HEK293 (cell line): ENCODE measurements at regions not wholly inside any gene's neighbourhood (a gene's known extent, or its start where the extent isn't known, plus 50 kb on each side); places are given as distances from the start of the nearest gene placed in this dataset.

Source experiments
- CTCF ChIA-PET: fragments of 350-600 bp; formaldehyde crosslinking; extraction: SDS; loops from one replicate; lab custom pipeline; 2021; ENCODE audit warnings: antibody characterized with exemption; lab: Yijun Ruan, JAX
- POLR2A ChIA-PET: fragments of 300-600 bp; formaldehyde crosslinking; extraction: SDS; loops from one replicate; lab custom pipeline; 2020; ENCODE audit warnings: antibody characterized with exemption, inconsistent platforms; lab: Yijun Ruan, JAX
- H3K27ac ChIP-seq: fragments of 200-500 bp; sonication (Bioruptor generic); 2 replicates; pipeline ENCODE4 v1.5.1; 2014; ENCODE audit warnings: low read depth, low read length, control low read depth, inconsistent platforms; ENCODE audit errors: extremely low read depth
- H3K36me3 ChIP-seq, 2 experiments: fragments of 200-500 bp in 1 of 2; sonication (Bioruptor generic) in 1 of 2; 1 replicate in 1 of 2; 2 replicates in 1 of 2; pipeline ENCODE4 v1.5.1; 2014 to 2017; ENCODE audit warnings: inconsistent platforms in 2 of 2, low read length in 2 of 2; ENCODE audit not compliant: control insufficient read depth in 2 of 2, insufficient read depth in 1 of 2
- H3K4me1 ChIP-seq: fragments of 200-500 bp; sonication (Bioruptor generic); 2 replicates; pipeline ENCODE4 v1.5.1; 2014; ENCODE audit warnings: mild to moderate bottlenecking, low read length, inconsistent platforms; ENCODE audit not compliant: control insufficient read depth, insufficient read depth
- H3K4me3 ChIP-seq: 2 replicates; pipeline ENCODE4 v1.5.1; 2011; ENCODE audit warnings: low read depth, mild to moderate bottlenecking, control low read depth, low read length, moderate library complexity
- H3K9me3 ChIP-seq: fragments of 200-500 bp; sonication (Bioruptor generic); 2 replicates; pipeline ENCODE4 v1.5.1; 2014; ENCODE audit warnings: low read depth, low read length, inconsistent platforms; ENCODE audit not compliant: control insufficient read depth, insufficient read depth
- IKZF3 ChIP-seq: fragments of 450-650 bp; IDR thresholded peaks from 2 replicates; pipeline ENCODE4 v1.5.0; 2018; ENCODE audit warnings: missing biosample characterization, mild to moderate bottlenecking, missing genetic modification characterization, moderate library complexity
- INSM2 ChIP-seq: fragments of 450-650 bp; formaldehyde crosslinking; IDR thresholded peaks from 2 replicates; pipeline ENCODE4 v1.5.1; 2016; ENCODE audit warnings: missing biosample characterization, missing genetic modification characterization
- PRDM10 ChIP-seq: fragments of 450-650 bp; formaldehyde crosslinking; IDR thresholded peaks from 2 replicates; pipeline ENCODE4 v1.5.1; 2016; ENCODE audit warnings: missing biosample characterization, missing genetic modification characterization
- PRDM4 ChIP-seq: fragments of 450-650 bp; formaldehyde crosslinking; IDR thresholded peaks from 2 replicates; pipeline ENCODE4 v1.5.1; 2017; ENCODE audit warnings: missing biosample characterization, missing genetic modification characterization
- TSHZ1 ChIP-seq: fragments of 450-650 bp; formaldehyde crosslinking; IDR thresholded peaks from 2 replicates; pipeline ENCODE4 v1.5.1; 2016; ENCODE audit warnings: missing biosample characterization, missing genetic modification characterization, borderline replicate concordance
- ZBTB20 ChIP-seq: fragments of 450-650 bp; formaldehyde crosslinking; IDR thresholded peaks from 2 replicates; pipeline ENCODE4 v1.5.1; 2016; ENCODE audit warnings: missing biosample characterization, missing genetic modification characterization
- ZEB2 ChIP-seq: fragments of 450-650 bp; formaldehyde crosslinking; IDR thresholded peaks from 2 replicates; pipeline ENCODE4 v1.5.1; 2016; ENCODE audit warnings: missing biosample characterization, missing genetic modification characterization
- ZNF223 ChIP-seq: fragments of 450-650 bp; formaldehyde crosslinking; IDR thresholded peaks from 2 replicates; pipeline ENCODE4 v1.5.1; 2016; ENCODE audit warnings: missing biosample characterization, missing genetic modification characterization
- ZNF239 ChIP-seq: fragments of 450-650 bp; formaldehyde crosslinking; IDR thresholded peaks from 2 replicates; pipeline ENCODE4 v1.5.1; 2016; ENCODE audit warnings: missing biosample characterization, missing genetic modification characterization
- ZNF248 ChIP-seq: fragments of 450-650 bp; formaldehyde crosslinking; IDR thresholded peaks from 2 replicates; pipeline ENCODE4 v1.5.1; 2017; ENCODE audit warnings: missing biosample characterization, missing genetic modification characterization
- ZNF26 ChIP-seq: fragments of 450-650 bp; formaldehyde crosslinking; IDR thresholded peaks from 2 replicates; pipeline ENCODE4 v1.5.1; 2016; ENCODE audit warnings: missing biosample characterization, missing genetic modification characterization
- ZNF335 ChIP-seq: fragments of 450-650 bp; formaldehyde crosslinking; conservative IDR thresholded peaks from 2 replicates; pipeline ENCODE4 v1.5.1; 2016; ENCODE audit warnings: missing biosample characterization, missing genetic modification characterization
- ZNF394 ChIP-seq: fragments of 450-650 bp; formaldehyde crosslinking; IDR thresholded peaks from 2 replicates; pipeline ENCODE4 v1.5.1; 2016; ENCODE audit warnings: missing biosample characterization, missing genetic modification characterization, mild to moderate bottlenecking, moderate library complexity, borderline replicate concordance
- ZNF398 ChIP-seq: fragments of 450-650 bp; formaldehyde crosslinking; IDR thresholded peaks from 2 replicates; pipeline ENCODE4 v1.5.1; 2017; ENCODE audit warnings: missing biosample characterization, missing genetic modification characterization
- ZNF571 ChIP-seq: fragments of 450-650 bp; formaldehyde crosslinking; IDR thresholded peaks from 2 replicates; pipeline ENCODE4 v1.5.0; 2017; ENCODE audit warnings: missing biosample characterization, missing genetic modification characterization
- ZNF677 ChIP-seq: fragments of 450-650 bp; IDR thresholded peaks from 2 replicates; pipeline ENCODE4 v1.5.0; 2018; ENCODE audit warnings: missing biosample characterization, mild to moderate bottlenecking, missing genetic modification characterization, moderate library complexity
- ZNF76 ChIP-seq: fragments of 450-650 bp; formaldehyde crosslinking; IDR thresholded peaks from 2 replicates; pipeline ENCODE4; 2016; ENCODE audit warnings: low read depth, missing biosample characterization, missing genetic modification characterization, borderline replicate concordance
- ZNF777 ChIP-seq: fragments of 450-650 bp; formaldehyde crosslinking; IDR thresholded peaks from 2 replicates; pipeline ENCODE4 v1.5.1; 2017; ENCODE audit warnings: missing biosample characterization, missing genetic modification characterization, borderline replicate concordance
- ZNF843 ChIP-seq: fragments of 450-650 bp; formaldehyde crosslinking; IDR thresholded peaks from 2 replicates; pipeline ENCODE4 v1.5.1; 2016; ENCODE audit warnings: missing biosample characterization, missing genetic modification characterization

GRCh38 chr18:22682720-22683119 is 250.4 kb upstream of the RBBP8 start:
- CTCF ChIA-PET: interaction anchor here (0.7 kb wide), 1 partner anchor 14 kb away, joined by 4 read pairs; no protein-coding TSS in a partner anchor
- POLR2A ChIA-PET: interaction anchor here (0.5 kb wide), 1 partner anchor 1460 kb away, joined by 4 read pairs; no protein-coding TSS in a partner anchor
- Histone ChIP-seq H3K4me3 (no peak overlapping the region), H3K9me3 (no peaks in the 10 kb centered on the region)
- no peak for TF ChIP-seq ZNF239
- TF ChIP-seq ZNF398 (tag by site-specific recombination): no peak
- no peak for TF ChIP-seq TSHZ1 (tag by site-specific recombination)
- TF ChIP-seq ZNF677: no peak
- TF ChIP-seq ZNF777 (tag by site-specific recombination): no peak
- TF ChIP-seq ZNF26 (tag by site-specific recombination): no peak
- no peak for TF ChIP-seq IKZF3
- no peak for TF ChIP-seq ZNF76 (tag by site-specific recombination)
- TF ChIP-seq ZNF223 (tag by site-specific recombination): no peak
- TF ChIP-seq INSM2 (tag by site-specific recombination): no peak
- TF ChIP-seq ZNF571 (tag by site-specific recombination): no peak
- no peak for TF ChIP-seq ZNF843 (tag by site-specific recombination)
- TF ChIP-seq, all 188 proteins: peak for 0
- Histone ChIP-seq H3K27ac (peak overlapping the region; percentile 54), H3K36me3 (no peaks in the 10 kb centered on the region), H3K4me1 (peaks cover 7% of the 10 kb centered on the region; the same call in 1 of the 2 replicates)

- Histone ChIP-seq H3K36me3 (no peaks in the 10 kb centered on the region), H3K9me3 (no peaks in the 10 kb centered on the region), H3K27ac (peak overlapping the region; percentile 54), H3K4me1 (peaks cover 7% of the 10 kb centered on the region; the same call in 1 of the 2 replicates), H3K4me3 (no peak overlapping the region; the same call in 1 of the 2 replicates)
- ChIA-PET CTCF (interaction anchor here (0.7 to 1.1 kb wide), 2 partner anchors 15 to 21 kb away, joined by 4 read pairs; no protein-coding TSS in a partner anchor), POLR2A (interaction anchor here (0.5 kb wide), 1 partner anchor 1459 kb away, joined by 4 read pairs; no protein-coding TSS in a partner anchor)
- TF ChIP-seq PRDM4 (tag by site-specific recombination) (peak; percentile 89), ZNF394 (tag by site-specific recombination) (peak; percentile 75; the same call in 1 of the 2 replicates), ZNF248 (tag by site-specific recombination) (no peak), IKZF3 (peak; percentile 31; the same call in 1 of the 2 replicates), PRDM10 (tag by site-specific recombination) (peak; percentile 96), ZBTB20 (tag by site-specific recombination) (no peak), ZEB2 (tag by site-specific recombination) (peak; percentile 51), ZNF335 (tag by site-specific recombination) (peak; percentile 53)
Observed at GRCh38 chr18:22683196-22683676, 249.9 kb upstream of the RBBP8 start.
